Endothelial cell (in vitro differentiated cells): ENCODE measurements at regions not wholly inside any gene's neighbourhood (a gene's known extent, or its start where the extent isn't known, plus 50 kb on each side); places are given as distances from the start of the nearest gene placed in this dataset. TPM values are rescaled to one million over a fixed set of nuclear protein-coding genes. Genes with fewer than 3 reads are reported as not detected.

Experiments
- DNase-seq: peaks from one replicate; pipeline ENCODE4 v3.0.0; 2021; ENCODE audit warnings: low spot score
- H3K27ac Mint-ChIP-seq: one replicate; pipeline ENCODE4 v1.8.0; 2021; ENCODE audit warnings: mixed read lengths, inconsistent platforms; ENCODE audit not compliant: unreplicated experiment
- H3K27me3 Mint-ChIP-seq: one replicate; pipeline ENCODE4 v1.8.0; 2021; ENCODE audit warnings: mild to moderate bottlenecking, moderate library complexity, mixed read lengths, inconsistent platforms; ENCODE audit not compliant: unreplicated experiment
- H3K36me3 Mint-ChIP-seq: one replicate; pipeline ENCODE4 v1.8.0; 2021; ENCODE audit warnings: mild to moderate bottlenecking, low read depth, mixed read lengths, inconsistent platforms; ENCODE audit not compliant: unreplicated experiment
- H3K4me1 Mint-ChIP-seq: one replicate; pipeline ENCODE4 v1.8.0; 2021; ENCODE audit warnings: mild to moderate bottlenecking, mixed read lengths, inconsistent platforms; ENCODE audit not compliant: unreplicated experiment
- H3K4me3 Mint-ChIP-seq: one replicate; pipeline ENCODE4 v1.8.0; 2021; ENCODE audit warnings: mild to moderate bottlenecking, mixed read lengths, inconsistent platforms; ENCODE audit not compliant: unreplicated experiment
- H3K9me3 Mint-ChIP-seq: one replicate; pipeline ENCODE4 v1.8.0; 2021; ENCODE audit warnings: mixed read lengths, inconsistent platforms; ENCODE audit not compliant: unreplicated experiment
- microRNA-seq: library from miRNA; unstranded; fragments of <30 nt; microRNA quantifications from one replicate; pipeline ENCODE4, GENCODE V29; 2020; ENCODE audit not compliant: unreplicated experiment
- TF ChIP-seq, protein P1 (sequence below): fragments of 200-600 bp; sonication (generic); IDR thresholded peaks from one replicate; pipeline ENCODE4 v1.5.0; 2021; ENCODE audit warnings: antibody characterized with exemption; ENCODE audit not compliant: unreplicated experiment

DNA sequence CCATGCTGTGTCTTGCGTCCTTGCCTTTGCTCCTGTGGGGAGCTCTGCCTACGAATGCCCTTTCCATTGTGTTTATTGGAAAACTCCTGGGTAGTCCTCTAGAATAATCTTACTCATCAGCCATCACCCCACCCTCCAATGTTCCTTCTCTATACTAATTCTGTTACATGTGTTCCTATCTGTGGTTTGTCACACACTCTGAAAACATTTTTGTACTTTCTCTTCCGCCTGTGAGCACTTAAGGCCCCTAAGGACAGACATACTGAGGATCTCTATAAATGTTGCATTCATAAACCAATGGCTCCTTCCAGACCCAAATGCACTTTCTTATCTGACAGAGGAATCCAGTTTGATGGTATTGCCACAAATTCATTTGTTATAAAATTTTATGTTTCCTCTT lies 53.9 kb upstream of the MON1B start:
- H3K36me3 Mint-ChIP-seq, result peaks cover 6% of the 10 kb centered on the region
- H3K27me3 Mint-ChIP-seq, result peaks cover 3% of the 10 kb centered on the region
- H3K9me3 Mint-ChIP-seq, result peaks cover 4% of the 10 kb centered on the region
- H3K4me3 Mint-ChIP-seq, result no peak overlapping the region
- no peak overlapping the region for H3K27ac Mint-ChIP-seq
- DNase-seq, result no peak
- TF ChIP-seq, protein P1, sequence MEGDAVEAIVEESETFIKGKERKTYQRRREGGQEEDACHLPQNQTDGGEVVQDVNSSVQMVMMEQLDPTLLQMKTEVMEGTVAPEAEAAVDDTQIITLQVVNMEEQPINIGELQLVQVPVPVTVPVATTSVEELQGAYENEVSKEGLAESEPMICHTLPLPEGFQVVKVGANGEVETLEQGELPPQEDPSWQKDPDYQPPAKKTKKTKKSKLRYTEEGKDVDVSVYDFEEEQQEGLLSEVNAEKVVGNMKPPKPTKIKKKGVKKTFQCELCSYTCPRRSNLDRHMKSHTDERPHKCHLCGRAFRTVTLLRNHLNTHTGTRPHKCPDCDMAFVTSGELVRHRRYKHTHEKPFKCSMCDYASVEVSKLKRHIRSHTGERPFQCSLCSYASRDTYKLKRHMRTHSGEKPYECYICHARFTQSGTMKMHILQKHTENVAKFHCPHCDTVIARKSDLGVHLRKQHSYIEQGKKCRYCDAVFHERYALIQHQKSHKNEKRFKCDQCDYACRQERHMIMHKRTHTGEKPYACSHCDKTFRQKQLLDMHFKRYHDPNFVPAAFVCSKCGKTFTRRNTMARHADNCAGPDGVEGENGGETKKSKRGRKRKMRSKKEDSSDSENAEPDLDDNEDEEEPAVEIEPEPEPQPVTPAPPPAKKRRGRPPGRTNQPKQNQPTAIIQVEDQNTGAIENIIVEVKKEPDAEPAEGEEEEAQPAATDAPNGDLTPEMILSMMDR, result no peak
- H3K4me1 Mint-ChIP-seq, result no peaks in the 10 kb centered on the region

Small RNAs in the stretch of these regions (microRNA-seq; reads per million reads assigned to microRNA genes)
- gene MIR4719, result not detected
